CD4-positive, alpha-beta T cell treated with Interleukin-17A for 4 hours (primary cell): ENCODE measurements at regions not wholly inside any gene's neighbourhood (a gene's known extent, or its start where the extent isn't known, plus 50 kb on each side); places are given as distances from the start of the nearest gene placed in this dataset.
"Not testable (repeated sequence)": the region's sequence is repeated elsewhere in the genome, so short reads cannot be mapped to it uniquely, and the experiment has no call there.

Experiments used
- DNase-seq: peaks from one replicate; pipeline ENCODE4 v3.0.0-alpha.2; 2020; ENCODE audit warnings: mixed read lengths

DNA sequence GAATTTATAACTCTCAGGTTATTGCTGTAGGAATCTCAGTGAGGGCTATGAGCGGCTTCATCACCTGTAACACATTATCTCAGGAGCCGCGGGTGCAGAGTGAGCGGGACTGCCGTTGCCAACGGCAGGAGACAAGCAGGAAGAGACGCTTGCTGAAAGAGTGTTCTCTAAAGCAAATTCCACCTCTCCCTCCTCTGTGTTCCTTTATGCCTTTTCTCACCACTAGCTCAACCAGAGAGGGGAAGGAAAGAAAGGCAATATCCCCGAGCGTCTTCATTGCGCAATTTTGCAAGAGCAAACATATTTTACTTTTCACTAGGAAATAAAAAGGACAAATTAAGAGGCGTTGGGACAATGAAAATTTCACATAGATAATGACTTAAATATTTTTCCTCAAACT, 185.2 kb upstream of the EXOC2 start:
- DNase-seq: no peak

DNA sequence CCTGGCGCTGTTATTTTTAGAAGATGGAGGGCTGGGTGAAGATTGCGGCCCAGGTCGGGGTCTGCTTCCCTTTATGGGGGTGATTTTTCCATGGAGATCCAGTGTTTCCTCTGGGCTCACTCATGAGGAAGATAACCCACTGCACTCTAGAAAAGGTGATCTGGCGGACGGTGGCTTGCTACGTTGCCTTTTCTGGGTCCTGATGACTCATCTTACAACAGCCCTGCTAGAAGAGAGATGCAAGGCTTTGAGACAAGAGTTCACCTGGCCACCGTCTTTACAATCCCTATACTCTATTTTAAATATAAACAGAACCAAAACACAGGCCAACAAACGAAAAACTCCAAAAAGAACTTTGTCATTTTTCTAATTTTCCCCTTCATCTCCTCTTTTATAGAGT, 182.1 kb upstream of the EXOC2 start:
- no peak for DNase-seq

DNA sequence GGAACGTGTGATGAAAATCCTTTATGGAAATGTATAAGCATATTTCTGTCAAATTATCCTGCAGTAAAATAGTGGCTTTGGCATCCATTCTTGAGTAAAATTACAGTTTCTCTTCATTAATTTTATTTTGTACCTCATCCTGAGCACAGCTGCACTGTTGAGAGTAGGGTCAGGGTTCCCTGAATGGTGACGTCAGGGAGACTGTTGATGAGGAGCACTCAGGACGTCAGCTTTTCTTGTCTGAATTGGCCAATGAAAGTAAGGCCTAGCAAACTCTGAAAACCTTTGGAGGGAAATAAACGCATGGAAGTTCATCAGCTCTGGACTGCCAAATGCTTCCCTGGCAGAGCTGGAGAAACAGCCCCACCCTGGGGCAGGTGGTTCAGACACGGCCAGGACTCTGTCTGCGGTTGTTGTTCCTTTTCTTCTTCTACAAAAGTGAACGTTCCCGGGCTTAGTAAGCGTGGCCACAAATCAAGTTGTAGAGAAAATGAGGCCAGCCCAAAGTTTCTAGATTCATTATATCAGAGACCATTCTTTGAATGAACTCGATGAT, 179.7 kb upstream of the EXOC2 start:
- no peak for DNase-seq

DNA sequence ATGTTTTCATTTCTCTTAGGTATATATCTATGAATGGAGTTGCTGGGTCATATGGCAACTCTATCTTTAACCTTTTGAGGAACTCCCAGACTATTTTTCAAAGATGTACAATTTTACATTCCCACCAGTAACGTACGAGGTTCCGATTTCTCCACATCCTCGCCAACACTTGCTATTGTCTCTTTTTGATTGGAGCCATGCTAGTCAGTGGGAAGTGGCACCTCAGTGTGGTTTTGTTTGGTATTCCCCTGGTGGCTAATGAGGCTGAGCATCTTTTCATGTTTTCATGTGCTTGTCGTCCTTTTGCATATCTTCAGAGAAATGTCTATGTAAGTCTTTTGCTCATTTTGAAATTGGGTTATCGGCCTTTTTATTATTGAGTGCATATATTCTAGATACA, 178.6 kb upstream of the EXOC2 start:
- no peak for DNase-seq

DNA sequence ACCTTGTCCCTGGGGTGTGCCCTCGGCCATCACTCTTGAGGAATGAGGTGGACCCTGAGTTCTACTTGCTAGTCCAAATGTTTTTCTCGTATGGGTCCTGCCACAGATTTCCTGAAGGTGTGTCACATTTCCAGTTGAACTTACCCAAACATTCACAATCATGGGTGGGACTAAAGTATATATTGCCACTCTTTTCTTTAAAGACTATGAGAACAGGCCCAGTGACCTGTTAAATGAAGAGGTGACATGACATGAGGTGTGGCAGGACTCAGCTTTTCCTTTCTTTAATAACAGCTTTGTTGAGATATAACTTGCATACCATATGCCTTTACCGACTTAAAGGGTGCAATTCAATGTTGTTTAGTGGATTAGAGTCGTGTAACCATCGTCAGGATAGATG, 177.2 kb upstream of the EXOC2 start:
- DNase-seq: no peak

DNA sequence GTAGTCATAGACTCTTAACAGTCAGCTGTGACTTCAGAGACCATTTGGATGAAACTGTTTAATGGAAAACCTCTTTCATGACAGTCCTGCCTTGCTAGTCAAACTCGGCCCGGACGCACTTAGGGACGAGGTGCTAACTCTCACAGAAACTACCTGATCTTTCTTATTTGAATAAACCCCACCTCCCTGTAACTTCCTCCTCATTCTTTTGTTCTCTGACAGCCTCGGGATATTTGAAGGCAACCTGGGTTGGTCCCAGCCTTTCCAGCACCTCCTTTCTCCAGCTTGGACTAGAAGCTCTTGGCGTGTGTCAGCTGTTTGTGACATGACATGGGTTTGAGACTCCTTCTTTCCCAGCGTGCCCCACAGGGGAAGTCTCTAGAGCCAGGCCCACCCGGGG, 175.3 kb upstream of the EXOC2 start:
- no peak for DNase-seq

DNA sequence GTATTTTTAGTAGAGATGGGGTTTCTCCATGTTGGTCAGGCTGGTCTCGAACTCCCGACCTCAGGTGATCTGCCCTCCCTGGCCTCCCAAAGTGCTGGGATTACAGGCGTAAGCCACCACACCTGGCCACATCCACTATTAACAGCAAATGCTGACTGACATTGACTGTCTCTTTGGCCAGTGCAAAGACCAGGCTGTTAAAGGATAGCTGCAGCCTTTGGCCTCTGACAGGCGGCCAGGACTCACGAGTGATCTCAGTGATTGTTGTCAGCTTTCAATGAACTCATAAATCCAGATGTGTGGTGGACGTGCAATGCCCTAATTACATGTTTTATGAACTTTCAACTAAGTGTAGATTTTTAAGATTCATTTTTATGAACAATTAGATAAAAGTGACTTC, 174.4 kb upstream of the EXOC2 start:
- DNase-seq: no peak

DNA sequence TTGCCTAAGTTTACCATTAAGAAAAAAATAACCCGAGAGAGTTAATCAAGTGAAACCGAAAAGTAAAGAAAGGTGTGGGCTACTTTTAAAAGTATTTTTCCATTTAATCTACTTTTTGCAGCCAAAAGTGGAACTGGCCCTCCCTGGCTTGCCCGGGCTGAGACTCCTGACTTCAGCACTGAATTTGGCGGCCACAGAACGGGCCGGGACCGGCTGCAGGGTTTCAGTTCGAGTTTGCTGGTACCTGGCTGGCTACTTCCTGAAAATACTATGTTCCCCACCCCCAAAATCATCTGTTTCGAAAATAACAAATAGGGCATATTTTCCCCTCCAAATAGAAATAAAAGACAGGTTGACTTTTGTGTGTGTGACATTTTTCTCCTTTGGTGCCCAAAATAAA, 173.4 kb upstream of the EXOC2 start:
- DNase-seq: no peak

DNA sequence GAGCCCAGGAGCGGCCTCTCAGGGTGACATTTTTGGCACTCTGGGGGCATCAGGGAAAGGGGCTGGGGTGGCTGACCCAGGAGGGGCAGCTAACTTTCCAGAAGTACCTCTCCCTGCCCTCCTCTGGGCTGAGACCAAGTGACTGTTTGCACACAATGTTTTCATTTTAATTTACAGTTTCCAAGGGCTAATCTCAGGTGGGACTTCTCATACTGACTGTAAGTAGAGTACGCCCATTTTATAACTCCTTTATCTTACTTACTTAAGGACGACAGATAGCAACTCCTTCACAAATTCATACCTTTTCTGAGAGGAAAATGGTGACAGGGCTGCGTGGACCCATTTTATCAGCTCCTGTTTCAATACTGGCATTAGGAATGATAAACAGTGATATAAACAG, 172.9 kb upstream of the EXOC2 start:
- DNase-seq: no peak

DNA sequence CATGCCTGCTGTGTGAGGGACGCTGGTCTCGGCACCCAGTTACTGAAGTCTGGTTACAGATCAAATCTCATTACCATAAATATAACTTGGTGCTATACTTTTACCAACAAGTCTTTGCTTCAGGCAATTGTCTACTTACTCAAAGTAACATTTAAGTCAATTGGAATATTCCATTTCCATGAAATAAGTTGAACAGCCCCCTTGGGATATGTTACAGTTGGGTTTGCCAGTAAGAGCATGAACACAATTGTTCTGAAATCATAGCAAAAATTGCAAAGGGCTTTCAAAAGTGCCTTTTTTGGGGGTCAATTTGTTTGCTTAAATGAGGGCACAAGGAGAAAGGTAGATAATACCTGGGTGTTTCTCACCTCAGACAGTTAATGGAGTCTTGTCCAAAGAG, 170.9 kb upstream of the EXOC2 start:
- no peak for DNase-seq

DNA sequence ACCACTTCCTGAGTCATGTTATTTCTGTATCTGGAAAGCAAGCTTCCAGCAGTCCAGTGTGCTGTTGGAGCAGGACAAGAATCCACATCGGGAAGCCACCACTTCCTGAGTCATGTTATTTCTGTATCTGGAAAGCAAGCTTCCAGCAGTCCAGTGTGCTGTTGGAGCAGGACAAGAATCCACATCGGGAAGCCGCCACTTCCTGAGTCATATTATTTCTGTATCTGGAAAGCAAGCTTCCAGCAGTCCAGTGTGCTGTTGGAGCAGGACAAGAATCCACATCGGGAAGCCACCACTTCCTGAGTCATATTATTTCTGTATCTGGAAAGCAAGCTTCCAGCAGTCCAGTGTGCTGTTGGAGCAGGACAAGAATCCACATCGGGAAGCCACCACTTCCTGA, 170.2 kb upstream of the EXOC2 start:
- DNase-seq: not testable (repeated sequence)

DNA sequence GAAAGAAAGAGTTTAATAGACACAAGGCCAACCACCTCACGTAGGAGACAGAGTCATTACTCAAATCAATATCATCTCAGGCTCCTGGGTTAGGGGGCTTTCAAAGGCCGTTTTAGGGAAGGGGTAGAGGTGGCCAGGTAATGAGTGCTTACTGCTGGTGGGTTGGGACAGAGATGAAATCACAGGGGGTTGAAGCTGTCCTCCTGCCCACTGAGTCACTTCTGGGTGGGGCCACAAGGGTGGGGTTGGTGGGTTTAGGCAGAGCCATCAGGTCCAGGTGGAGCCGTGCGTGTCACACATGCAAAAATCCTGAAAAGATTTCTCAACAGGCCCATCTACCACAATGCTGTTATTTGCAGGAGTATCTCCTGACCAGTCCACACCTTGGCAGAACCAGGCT, 167.0 kb upstream of the EXOC2 start:
- no peak for DNase-seq

DNA sequence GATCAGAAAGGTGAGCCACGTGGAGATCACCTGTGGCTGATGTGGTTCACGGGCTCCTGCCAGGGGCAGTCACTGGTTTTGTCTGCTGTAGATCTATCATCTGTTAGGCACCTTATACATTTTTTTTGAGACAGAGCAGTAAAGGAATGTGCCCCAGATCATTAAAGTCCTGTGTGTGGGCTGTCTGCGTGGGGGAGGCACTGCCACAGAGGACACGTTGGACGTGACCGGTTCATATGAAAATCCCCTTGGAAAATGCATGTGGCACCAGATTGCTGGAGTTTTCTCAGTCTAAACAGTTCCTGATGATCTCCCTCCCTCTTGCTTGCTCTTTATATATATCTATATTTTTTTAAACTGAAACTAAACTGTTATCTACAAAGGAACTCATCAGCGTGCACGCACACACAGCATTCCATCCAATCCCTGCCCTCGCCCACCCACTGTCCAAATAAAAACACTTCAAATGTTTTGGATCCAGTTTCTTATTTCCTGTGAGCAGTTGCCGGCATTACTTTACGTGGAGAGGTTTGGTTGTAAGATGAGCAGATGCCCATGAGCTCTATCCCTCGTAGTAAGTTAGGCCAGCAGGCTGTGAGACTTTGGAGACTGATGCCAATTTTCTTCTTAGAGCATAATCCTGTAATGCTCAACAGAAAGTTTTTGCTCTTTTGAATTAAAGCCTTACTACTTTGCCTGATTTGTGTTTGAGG, 161.6 kb upstream of the EXOC2 start:
- no peak for DNase-seq

DNA sequence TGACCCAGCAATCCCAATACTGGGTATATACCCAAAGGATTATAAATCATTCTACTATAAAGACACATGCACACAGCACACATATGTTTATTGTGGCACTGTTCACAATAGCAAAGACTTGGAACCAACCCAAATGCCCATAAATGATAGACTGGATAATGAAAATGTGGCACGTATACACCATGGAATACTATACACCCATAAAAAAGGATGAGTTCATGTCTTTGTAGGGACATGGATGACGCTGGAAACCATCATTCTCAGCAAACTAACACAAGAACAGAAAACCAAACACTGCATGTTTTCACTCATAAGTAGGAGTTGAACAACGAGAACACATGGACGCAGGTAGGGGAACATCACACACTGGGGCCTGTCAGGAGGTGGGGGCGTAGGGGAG, 159.3 kb upstream of the EXOC2 start:
- DNase-seq: not testable (repeated sequence)

DNA sequence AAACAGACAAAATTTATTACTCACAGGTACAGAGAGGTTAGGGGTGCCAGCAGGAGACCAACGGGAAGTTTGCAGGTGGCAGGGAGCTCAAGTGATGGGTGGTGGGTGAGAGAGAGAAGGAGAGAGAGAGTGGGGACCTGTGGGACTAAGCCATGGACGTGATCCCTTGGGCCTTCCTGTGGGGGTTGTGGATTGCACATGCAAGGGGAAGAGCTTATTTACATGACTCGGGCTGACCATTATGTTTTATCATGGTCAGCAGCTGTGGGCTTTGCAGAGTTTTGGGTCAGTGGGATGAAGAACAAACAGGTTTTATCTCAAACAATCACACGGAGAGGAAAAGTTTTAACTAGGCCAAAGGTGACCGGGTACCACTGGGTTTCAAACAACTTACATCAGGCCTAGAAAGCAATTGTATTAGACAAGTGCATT, 156.2 kb upstream of the EXOC2 start:
- no peak for DNase-seq

DNA sequence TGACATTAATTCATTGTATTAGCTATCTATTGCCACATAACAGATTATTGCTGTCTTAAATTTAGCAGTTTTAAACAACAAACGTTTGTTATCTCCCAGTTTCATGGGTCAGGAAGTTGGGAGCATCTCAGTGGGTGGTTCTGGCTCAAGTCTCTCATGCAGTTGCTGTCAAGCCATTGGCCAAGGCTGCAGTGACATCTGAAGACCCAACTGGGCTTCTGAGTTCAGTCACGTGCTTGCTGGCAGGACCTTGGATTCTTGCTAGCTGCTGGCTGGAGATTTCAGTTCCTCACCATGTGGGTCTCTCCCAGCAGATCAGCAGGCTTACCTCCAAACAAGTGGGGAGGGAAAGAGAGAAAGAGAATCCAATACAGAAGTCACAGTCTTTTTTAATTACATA, 152.6 kb upstream of the EXOC2 start:
- no peak for DNase-seq

DNA sequence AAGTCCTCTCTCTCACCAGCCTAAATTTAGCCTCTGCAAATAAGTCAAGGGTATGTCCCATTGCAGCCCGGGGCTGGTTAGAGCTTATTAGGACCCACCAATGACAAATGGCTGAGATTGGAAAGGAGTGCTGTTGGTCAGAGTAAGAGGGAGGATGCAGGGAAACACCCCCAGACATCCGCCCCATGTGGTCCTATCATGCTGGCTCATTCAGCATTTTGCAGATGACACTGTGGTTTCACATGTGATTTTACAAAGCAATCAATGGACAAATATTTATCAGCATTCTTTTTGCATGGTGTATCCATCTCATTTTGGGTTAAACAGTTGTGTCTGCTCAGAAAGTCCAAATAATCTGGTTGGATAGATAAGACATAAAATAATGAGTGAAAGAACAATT, 152.2 kb upstream of the EXOC2 start:
- DNase-seq: no peak

DNA sequence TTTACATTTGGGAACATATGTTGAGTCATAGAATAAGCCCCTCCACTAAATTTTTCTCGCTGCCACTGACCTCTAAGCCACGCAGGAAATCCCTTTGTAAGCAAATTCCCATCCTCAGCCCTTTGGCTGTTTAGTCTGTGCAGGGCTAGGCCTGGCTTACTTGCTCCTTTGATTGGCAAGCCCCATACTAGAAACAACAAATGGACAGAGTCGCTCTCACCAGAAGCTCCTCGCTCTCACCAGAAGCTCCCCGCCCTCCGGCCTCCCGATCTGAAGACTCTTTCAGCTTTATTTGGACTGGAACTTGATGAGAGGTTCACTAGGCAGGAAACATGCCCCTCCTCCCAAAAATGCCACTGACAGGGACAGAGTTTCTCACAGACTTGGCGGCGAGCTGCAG, 149.2 kb upstream of the EXOC2 start:
- no peak for DNase-seq

DNA sequence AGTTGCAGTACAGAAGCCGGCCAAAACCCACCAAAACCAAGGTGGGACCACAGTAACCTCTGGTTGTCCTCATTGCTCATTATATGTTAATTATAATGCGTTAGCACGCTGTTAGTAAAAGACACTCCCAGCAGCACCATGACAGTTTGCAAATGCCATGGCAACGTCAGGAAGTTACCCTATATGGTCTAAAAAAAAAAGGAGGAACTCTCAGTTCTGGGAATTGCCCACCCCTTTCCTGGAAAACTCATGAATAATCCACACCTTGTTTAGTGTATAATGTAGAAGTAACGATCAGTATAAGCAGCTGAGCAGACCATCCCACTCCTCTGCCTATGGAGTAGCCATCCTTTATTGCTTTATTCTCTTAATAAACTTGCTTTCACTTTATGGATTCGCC, 148.6 kb upstream of the EXOC2 start:
- no peak for DNase-seq

DNA sequence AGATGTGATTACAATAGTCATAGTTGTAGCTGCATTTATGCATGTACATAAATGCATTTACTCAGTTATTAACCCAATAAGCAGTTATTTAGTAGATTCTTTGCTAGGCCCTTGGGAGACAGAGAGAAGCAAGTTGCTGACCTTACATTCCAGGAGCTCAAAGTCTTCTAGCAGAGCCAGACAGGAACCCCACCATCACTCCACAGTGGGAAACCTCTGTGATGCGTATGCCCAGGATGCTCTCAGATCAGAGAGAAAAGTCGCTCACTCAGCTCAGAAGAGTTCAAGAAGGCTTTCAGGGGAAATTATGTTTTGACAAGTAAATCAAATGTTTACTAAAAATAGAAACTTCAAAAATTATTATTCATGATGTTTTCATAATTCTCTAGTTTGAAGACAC, 146.3 kb upstream of the EXOC2 start:
- no peak for DNase-seq

DNA sequence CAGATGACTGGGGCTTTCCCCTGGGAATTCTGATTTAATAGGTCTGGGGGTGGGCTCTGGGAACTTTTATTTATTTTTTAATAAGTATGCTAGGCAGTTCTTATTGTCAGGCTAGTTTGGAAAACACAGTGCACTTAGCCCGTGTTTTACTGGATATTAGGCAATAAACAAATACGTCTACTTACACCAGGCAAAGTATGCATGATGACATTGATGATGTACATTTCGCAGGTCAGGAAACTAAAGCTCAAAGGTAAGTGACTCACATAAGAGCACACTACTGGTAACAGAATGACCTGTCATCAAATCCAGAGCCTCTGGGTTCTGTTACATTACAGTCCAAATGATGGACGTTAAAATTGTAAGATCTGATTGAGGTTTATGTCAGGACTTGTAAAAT, 144.4 kb upstream of the EXOC2 start:
- DNase-seq: no peak

DNA sequence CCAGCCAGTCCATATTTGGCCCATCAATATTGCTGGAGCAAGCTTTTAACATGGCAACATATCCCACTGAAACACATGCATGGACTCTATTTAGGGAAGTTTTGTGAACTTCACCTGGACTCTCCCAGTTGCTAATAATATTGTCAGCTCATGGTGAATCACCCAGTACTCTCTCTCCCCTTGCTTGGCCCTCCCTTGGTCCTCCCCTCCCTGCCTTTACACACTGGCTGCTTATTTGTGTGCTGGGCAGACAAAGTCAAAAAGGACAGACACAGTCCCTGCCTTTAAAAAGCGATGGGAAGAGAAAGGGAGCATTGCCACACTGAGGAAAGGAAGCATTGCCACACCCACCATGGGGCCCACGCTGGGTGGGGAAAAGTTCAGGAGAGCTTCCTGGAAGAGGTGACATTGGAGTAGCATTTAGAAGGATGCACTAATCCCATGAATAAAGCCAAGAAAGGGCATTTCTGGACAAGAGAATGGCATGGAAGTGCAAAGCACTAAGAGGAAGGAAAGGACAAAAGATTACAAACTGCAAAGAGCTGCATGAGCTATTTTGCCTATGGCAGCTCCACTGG, 143.4 kb upstream of the EXOC2 start:
- no peak for DNase-seq

DNA sequence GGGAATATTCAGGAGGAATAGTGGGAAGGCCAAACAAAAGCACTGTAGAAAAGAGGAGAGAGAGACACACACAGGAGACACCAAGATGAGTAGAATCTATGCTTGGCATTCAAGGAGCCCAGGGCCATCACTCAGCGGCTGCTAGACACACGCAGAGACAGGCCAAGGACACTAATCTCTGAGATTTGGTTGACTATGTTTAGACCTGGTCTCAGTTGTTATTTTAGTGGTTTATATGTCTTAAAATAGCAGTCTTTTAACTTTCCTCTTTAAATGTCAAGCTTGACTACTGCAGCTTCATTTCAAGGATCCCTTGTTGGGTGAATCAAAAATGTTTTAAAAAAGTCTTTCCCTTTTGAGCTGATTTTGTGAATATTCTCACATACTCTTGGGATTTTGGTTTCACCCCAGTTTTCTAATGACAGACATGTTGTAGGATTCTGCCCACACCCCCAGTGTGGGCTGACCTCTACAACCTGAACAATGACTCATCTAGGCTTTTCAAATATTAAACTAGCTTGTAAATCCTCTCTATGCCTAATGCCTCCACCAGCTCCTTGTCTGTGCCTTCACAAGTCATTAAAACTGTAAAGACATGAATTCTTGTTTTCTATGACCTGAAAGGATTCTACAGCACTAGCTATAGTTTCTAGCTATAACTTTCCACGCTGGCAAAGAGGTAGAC, 142.7 kb upstream of the EXOC2 start:
- DNase-seq: no peak

DNA sequence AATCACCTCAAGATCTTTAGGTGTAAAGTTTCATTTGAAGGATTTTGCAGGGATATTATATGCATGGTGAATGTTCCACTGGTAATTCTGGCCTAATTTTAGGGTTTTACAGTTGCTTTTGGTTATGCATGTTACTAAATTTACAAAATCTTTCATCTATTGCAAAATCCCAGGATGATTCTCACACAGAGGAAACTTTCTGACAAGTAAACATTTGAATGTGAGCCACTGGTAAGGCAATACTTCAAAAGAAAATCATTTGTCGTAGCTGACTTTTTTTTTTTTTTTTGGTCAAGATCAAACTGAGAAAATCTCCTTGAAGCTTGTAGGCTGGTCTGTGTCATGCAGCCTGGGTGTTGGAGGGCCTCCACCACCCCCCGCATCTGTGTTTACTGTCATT, 141.9 kb upstream of the EXOC2 start:
- no peak for DNase-seq
